ENCODE measurements at regions not wholly inside any gene's neighbourhood (a gene's known extent, or its start where the extent isn't known, plus 50 kb on each side); places are given as distances from the start of the nearest gene placed in this dataset.

- Histone ChIP-seq H3K4me3 (no peak overlapping the region), H3K36me3 (no peaks in the 10 kb centered on the region), H3K4me1 (no peaks in the 10 kb centered on the region), H3K9me3 (peaks cover 0 to 3% (median 0%) of the 10 kb centered on the region in 11 donors), H3K27me3 (no peaks in the 10 kb centered on the region), H3K27ac (no peak overlapping the region)
- WGBS, 2 donors, result 61 to 63% methylated on average over 3 of the region's 3 CpGs
- DNase-seq, result no peak
- ATAC-seq, result no peak
- TF ChIP-seq CTCF (IDR thresholded peaks at IDR 0.05), result no peak
- intact Hi-C loops (cut with DNase I), result no loop called here
Observed at GRCh38 chr4:32440391-32440790, 1720.2 kb downstream of the PCDH7 start.

GRCh38 chr4:32454482-32454881 lies 1734.3 kb downstream of the PCDH7 start:
- H3K36me3 ChIP-seq, result no peaks in the 10 kb centered on the region
- H3K27ac ChIP-seq, result no peak overlapping the region
- no peaks in the 10 kb centered on the region for H3K27me3 ChIP-seq
- no peak for ATAC-seq
- DNase-seq, result no peak
- peaks cover 0 to 3% (median 0%) of the 10 kb centered on the region in 11 donors for H3K9me3 ChIP-seq
- H3K4me1 ChIP-seq, result no peaks in the 10 kb centered on the region
- no peak overlapping the region for H3K4me3 ChIP-seq
- no peak for TF ChIP-seq CTCF (IDR thresholded peaks at IDR 0.05)
- WGBS, 2 donors, result 81 to 82% methylated on average over 1 of the region's 1 CpG
- intact Hi-C loops (cut with DNase I), result no loop called here

- Histone ChIP-seq H3K4me3 (no peak overlapping the region), H3K27me3 (no peaks in the 10 kb centered on the region), H3K36me3 (no peaks in the 10 kb centered on the region), H3K27ac (no peak overlapping the region), H3K4me1 (no peaks in the 10 kb centered on the region), H3K9me3 (peaks cover 0 to 3% (median 0%) of the 10 kb centered on the region in 11 donors)
- DNase-seq, result no peak
- WGBS, 2 donors, result 57 to 64% methylated on average over 2 of the region's 2 CpGs
- ATAC-seq, result no peak
- intact Hi-C loops (cut with DNase I), result no loop called here
- TF ChIP-seq CTCF (IDR thresholded peaks at IDR 0.05), result no peak
Observed at GRCh38 chr4:32455231-32455630, 1735.1 kb downstream of the PCDH7 start.

- Histone ChIP-seq H3K36me3 (no peaks in the 10 kb centered on the region), H3K4me3 (no peak overlapping the region), H3K27me3 (no peaks in the 10 kb centered on the region), H3K9me3 (peaks cover 0 to 7% (median 0%) of the 10 kb centered on the region in 11 donors), H3K27ac (no peak overlapping the region), H3K4me1 (no peaks in the 10 kb centered on the region)
- intact Hi-C loops (cut with DNase I), result no loop called here
- WGBS, 2 donors, result 84 to 91% methylated on average over 1 of the region's 1 CpG
- DNase-seq (no peak), ATAC-seq (no peak)
- no peak for TF ChIP-seq CTCF (IDR thresholded peaks at IDR 0.05)
Observed at GRCh38 chr4:32460972-32461371, 1740.8 kb downstream of the PCDH7 start.
